ENCODE measurements at regions not wholly inside any gene's neighbourhood (a gene's known extent, or its start where the extent isn't known, plus 50 kb on each side); places are given as distances from the start of the nearest gene placed in this dataset.

DNA sequence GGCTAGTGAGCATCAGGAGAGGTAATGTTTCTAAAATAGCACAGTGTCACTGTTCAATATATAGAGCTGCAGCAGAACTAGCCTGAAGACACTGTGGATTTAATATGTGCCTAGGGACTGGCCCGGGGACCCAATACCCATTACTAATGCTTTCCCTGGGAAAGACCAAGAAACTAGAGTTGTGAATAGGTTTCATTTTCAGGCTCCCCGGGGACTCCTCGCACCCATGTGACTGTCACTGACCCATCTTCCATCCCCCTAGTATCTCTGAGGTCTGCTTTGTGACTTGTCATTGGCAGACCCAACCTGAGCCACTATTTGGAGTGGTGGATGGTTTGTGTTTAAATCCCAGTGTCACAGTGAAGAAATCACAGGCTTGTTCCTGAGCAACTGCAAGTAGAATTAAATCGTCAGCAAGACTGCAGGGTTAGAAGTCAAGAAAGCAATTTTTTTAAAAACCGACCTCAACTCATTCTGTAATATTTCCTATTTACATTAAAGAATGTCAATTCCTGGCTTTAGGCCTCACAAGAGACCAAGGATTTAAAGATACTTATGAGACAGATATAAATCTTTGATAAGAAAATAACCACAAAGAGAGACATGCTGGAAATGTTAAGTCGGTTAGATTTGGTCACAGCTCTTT, 130.0 kb upstream of the TNR start:
- no peaks in the 10 kb centered on the region for H3K27me3 ChIP-seq (replicated peaks)

GRCh38 chr1:175872588-175872987, 129.2 kb upstream of the TNR start:
- in situ Hi-C loops (cut with HindIII; ENCODE audit: low pct_ligation_motif_present, low sequenced_read_pairs): no loop called here

More for the DNA sequence above, 130.0 kb upstream of the TNR start:
- no peak overlapping the region for H3K4me3 ChIP-seq (ENCODE audit: low read depth, low read length)
- H3K27ac ChIP-seq: no peak overlapping the region
- TF ChIP-seq CTCF (IDR thresholded peaks at IDR 0.05; ENCODE audit: low read depth, low read length, missing control alignments): no peak
- H3K36me3 ChIP-seq (replicated peaks): no peaks in the 10 kb centered on the region
- in situ Hi-C loops (cut with HindIII; ENCODE audit: low pct_ligation_motif_present, low sequenced_read_pairs): no loop called here
- no peak for DNase-seq

DNA sequence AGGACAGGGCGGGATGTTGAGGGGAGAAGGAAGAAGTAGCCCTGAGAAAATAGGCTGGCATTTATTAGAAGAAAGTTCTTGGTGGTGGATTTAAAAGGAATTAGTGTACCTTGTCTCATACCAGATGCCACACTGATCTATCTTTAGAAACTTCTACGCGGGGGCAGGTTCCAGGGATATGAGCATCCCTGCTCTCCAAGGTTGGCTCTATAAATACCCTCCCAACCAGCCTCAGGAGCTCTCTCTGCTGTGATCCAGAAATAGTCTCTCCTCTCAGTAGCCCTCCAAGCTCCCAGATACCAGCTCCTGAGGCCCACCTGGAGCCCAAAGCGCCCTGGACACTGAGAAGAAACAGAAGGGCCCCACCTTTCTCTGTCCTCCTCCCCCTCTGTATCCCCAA, 128.3 kb upstream of the TNR start:
- Histone ChIP-seq H3K4me3 (ENCODE audit: low read depth, low read length) (no peak overlapping the region), H3K27ac (no peak overlapping the region), H3K36me3 (replicated peaks) (no peaks in the 10 kb centered on the region), H3K27me3 (replicated peaks) (no peaks in the 10 kb centered on the region)
- DNase-seq: no peak
- in situ Hi-C loops (cut with HindIII; ENCODE audit: low pct_ligation_motif_present, low sequenced_read_pairs): no loop called here
- no peak for TF ChIP-seq CTCF (IDR thresholded peaks at IDR 0.05; ENCODE audit: low read depth, low read length, missing control alignments)

More at GRCh38 chr1:175872588-175872987, 129.2 kb upstream of the TNR start:
- Histone ChIP-seq H3K27ac (no peak overlapping the region), H3K27me3 (replicated peaks) (no peaks in the 10 kb centered on the region), H3K4me3 (ENCODE audit: low read depth, low read length) (no peak overlapping the region), H3K36me3 (replicated peaks) (no peaks in the 10 kb centered on the region)
- TF ChIP-seq CTCF (IDR thresholded peaks at IDR 0.05; ENCODE audit: low read depth, low read length, missing control alignments): no peak
- no peak for DNase-seq

DNA sequence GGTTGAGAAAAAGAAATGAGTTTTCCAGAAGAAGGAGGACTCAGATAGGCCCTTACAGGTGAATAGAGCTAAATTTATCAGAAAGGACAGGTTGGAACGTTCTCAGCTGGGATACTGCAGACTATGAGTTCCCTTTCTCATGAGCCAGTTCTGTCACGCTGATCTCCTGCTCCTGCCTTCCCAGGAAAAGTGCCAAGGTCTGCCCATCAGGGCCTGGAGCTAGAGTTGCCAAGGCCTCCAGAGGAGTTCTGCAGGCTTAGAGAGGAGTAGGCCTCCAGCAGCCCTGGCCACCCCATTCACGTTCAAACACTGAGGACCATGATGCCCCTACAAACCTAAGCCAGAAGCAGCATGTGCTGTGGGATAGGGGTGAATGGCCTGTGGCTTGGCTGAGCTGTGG, 126.8 kb upstream of the TNR start:
- Histone ChIP-seq H3K36me3 (replicated peaks) (no peaks in the 10 kb centered on the region), H3K27me3 (replicated peaks) (no peaks in the 10 kb centered on the region), H3K4me3 (ENCODE audit: low read depth, low read length) (no peak overlapping the region), H3K27ac (no peak overlapping the region)
- no peak for DNase-seq
- TF ChIP-seq CTCF (IDR thresholded peaks at IDR 0.05; ENCODE audit: low read depth, low read length, missing control alignments): no peak
- in situ Hi-C loops (cut with HindIII; ENCODE audit: low pct_ligation_motif_present, low sequenced_read_pairs): no loop called here

GRCh38 chr1:175866776-175867175, 123.4 kb upstream of the TNR start:
- Histone ChIP-seq H3K4me3 (ENCODE audit: low read depth, low read length) (no peak overlapping the region), H3K27me3 (replicated peaks) (no peaks in the 10 kb centered on the region), H3K27ac (no peak overlapping the region), H3K36me3 (replicated peaks) (no peaks in the 10 kb centered on the region)
- DNase-seq: no peak
- TF ChIP-seq CTCF (IDR thresholded peaks at IDR 0.05; ENCODE audit: low read depth, low read length, missing control alignments): no peak
- in situ Hi-C loops (cut with HindIII; ENCODE audit: low pct_ligation_motif_present, low sequenced_read_pairs): no loop called here
